ENCODE measurements at regions not wholly inside any gene's neighbourhood (a gene's known extent, or its start where the extent isn't known, plus 50 kb on each side); places are given as distances from the start of the nearest gene placed in this dataset.
"Not testable (repeated sequence)": the region's sequence is repeated elsewhere in the genome, so short reads cannot be mapped to it uniquely, and the experiment has no call there.

DNA sequence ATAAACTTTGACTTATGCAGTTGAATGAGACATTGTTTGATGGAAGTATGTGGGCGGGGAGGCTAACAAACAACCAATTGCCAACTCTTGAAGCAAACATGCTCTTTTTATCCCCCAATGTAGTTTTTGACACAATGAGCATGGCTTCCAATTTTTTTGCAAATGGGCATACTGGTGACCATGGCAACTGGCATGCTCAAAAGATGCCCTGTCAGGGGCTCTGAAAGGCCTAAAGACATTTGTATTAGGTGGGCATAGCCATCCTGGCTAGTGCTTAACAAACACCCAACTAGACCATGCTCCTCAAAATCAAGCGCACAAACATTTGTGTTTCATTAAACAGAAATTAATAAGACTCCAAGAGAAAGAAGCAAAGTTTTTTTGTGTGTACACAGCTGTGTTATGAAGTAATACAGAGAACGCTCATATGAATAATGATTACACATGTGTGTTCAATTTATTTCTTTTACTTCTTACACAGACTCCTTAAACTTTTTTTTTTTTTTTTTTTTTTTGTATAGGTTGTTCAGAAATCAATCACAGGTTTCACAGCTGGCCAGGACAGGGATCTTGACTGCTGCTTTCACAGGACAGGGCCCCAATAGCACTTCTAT lies 95.6 kb downstream of the DLEU7 start:
- TF ChIP-seq, protein P1, sequence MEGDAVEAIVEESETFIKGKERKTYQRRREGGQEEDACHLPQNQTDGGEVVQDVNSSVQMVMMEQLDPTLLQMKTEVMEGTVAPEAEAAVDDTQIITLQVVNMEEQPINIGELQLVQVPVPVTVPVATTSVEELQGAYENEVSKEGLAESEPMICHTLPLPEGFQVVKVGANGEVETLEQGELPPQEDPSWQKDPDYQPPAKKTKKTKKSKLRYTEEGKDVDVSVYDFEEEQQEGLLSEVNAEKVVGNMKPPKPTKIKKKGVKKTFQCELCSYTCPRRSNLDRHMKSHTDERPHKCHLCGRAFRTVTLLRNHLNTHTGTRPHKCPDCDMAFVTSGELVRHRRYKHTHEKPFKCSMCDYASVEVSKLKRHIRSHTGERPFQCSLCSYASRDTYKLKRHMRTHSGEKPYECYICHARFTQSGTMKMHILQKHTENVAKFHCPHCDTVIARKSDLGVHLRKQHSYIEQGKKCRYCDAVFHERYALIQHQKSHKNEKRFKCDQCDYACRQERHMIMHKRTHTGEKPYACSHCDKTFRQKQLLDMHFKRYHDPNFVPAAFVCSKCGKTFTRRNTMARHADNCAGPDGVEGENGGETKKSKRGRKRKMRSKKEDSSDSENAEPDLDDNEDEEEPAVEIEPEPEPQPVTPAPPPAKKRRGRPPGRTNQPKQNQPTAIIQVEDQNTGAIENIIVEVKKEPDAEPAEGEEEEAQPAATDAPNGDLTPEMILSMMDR (conservative IDR thresholded peaks at IDR 0.05; ENCODE audit: low read depth, low read length), result no peak
- H3K4me3 ChIP-seq (ENCODE audit: low read depth, low read length), result no peak overlapping the region
- DNase-seq (ENCODE audit: low read depth), result no peak

- DNase-seq (ENCODE audit: low read depth); H3K4me3 ChIP-seq (ENCODE audit: low read depth, low read length): not testable (repeated sequence)
Measured at GRCh38 chr13:50753221-50753620, 90.3 kb downstream of the DLEU7 start.

DNA sequence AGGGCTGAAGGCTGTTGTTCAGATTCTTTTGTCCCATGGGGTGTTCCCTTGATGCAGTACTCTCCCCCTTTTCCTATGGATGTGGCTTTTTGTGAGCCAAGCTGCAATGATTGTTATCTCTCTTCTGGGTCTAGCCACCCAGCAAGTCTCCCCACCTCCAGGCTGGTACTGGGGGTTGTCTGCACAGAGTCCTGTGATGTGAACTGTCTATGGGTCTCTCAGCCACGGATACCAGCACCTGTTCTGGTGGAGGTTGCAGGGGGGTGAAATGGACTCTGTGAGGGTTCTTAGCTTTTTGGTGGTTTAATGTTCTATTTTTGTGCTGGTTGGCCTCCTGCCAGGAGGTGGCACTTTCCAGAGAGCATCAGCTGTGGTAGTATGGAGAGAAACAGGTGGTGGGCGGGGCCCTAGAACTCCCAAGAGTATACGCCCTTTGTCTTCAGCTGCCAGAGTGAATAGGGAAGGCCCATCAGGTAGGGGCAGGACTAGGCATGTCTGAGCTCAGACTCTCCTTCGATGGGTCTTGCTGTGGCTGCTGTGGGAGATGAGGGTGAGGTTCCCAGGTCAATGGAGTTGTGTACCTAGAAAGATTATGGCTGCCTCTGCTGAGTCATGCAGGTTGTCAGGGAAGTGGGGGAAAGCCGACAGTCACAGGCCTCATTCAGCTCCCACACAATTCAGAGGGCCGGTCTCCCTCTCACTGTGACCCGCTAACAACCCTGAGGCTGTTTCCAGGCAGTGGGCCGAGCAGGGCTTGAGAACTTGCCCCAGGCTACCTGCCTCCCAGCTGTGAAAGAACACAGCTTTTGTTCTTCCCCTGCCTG lies 87.4 kb downstream of the DLEU7 start:
- H3K4me3 ChIP-seq (ENCODE audit: low read depth, low read length); DNase-seq (ENCODE audit: low read depth): not testable (repeated sequence)

GRCh38 chr13:50757008-50757407 lies 86.5 kb downstream of the DLEU7 start:
- TF ChIP-seq, protein P1 (conservative IDR thresholded peaks at IDR 0.05; ENCODE audit: low read depth, low read length), result no peak
- no peak overlapping the region for H3K4me3 ChIP-seq (ENCODE audit: low read depth, low read length)
- no peak for DNase-seq (ENCODE audit: low read depth)

DNA sequence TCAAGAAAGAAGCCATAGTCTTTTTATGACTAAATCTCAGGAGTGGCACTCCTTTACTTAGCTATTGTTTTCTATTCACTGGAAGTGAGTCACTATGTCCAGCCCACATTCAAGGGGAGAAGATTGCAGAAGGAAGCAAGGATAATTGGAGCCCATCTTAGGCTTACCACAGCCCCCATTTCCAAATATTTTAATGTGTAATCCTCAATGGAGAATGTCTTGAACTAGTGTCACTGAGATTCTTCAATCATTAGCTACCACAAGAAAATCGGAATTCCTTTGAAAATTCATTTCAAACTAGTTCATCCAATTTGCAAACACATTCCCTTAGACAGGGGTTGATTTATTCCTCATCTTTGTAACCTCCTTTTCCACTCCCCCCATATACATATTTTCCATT lies 84.7 kb downstream of the DLEU7 start:
- DNase-seq (ENCODE audit: low read depth), result no peak
- TF ChIP-seq, protein P1 (conservative IDR thresholded peaks at IDR 0.05; ENCODE audit: low read depth, low read length), result no peak
- H3K4me3 ChIP-seq (ENCODE audit: low read depth, low read length), result no peak overlapping the region

- no peak for DNase-seq (ENCODE audit: low read depth)
- TF ChIP-seq, protein P1 (conservative IDR thresholded peaks at IDR 0.05; ENCODE audit: low read depth, low read length), result no peak
- no peak overlapping the region for H3K4me3 ChIP-seq (ENCODE audit: low read depth, low read length)
Measured at GRCh38 chr13:50760751-50761150, 82.7 kb downstream of the DLEU7 start.

DNA sequence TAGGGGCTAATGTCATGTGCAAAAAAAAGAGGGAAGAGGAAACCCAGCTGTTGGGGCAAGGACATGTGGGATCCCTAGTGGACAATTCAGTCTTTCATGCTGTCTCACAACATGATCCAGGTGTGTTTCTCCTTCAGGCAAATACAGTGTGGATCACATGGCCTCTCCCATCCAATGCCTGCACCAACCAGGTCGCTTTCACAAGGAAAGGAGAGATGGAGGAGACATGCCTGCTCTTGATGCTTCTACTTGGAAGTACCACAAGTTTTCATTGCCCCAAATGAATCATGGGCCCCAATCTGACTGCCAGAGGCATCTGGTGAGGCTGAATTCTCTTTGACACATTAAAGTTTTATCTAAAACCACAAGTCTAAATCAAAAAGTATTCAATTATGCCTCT lies 82.1 kb downstream of the DLEU7 start:
- no peak for DNase-seq (ENCODE audit: low read depth)
- TF ChIP-seq, protein P1 (conservative IDR thresholded peaks at IDR 0.05; ENCODE audit: low read depth, low read length), result no peak
- no peak overlapping the region for H3K4me3 ChIP-seq (ENCODE audit: low read depth, low read length)

DNA sequence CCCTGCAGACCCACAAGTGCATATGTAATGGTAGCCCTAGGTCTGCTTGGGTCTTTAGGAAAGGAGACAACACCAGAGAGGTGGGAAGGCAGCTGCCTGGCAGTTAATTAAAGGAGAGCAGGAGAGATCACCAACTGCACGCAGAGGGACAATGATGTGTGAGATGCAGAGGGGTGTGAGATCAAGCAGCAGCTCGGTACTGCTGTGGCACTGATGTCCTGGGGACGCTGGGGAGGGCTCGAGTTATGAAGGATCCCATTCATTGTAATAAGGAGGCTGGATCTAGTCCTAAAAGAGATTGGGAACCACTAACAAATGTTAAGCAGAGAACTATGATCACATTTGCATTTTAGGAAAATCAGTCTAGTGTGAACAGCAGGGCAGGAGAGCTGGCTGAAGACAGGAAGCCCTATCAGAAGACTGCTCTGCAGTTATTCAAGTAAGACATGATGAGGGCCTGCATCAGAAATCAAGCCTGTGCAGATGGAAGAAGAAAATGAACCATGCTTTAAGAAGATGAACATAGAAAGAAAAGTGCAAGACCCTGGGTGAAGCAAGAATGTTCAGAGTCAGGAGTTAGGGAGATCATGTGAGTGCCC lies 80.4 kb downstream of the DLEU7 start:
- DNase-seq (ENCODE audit: low read depth), result no peak
- H3K4me3 ChIP-seq (ENCODE audit: low read depth, low read length), result no peak overlapping the region
- TF ChIP-seq, protein P1 (conservative IDR thresholded peaks at IDR 0.05; ENCODE audit: low read depth, low read length), result no peak

Measured in epithelial cell of proximal tubule (primary cell).